B cell (primary cell): ENCODE measurements at regions not wholly inside any gene's neighbourhood (a gene's known extent, or its start where the extent isn't known, plus 50 kb on each side); places are given as distances from the start of the nearest gene placed in this dataset.

Experiments
- ATAC-seq: fragments of 200-7000 bp; cut with Tn5 transposase; one replicate; pipeline ENCODE4 v1.10.0; 2021; ENCODE audit warnings: low read depth, mild to moderate bottlenecking, moderate number of reproducible peaks, moderate library complexity
- CTCF ChIA-PET: fragments of 350-600 bp; sonication (Branson Sonifier 250); formaldehyde crosslinking; loops from one replicate; lab custom pipeline; 2021; ENCODE audit warnings: antibody characterized with exemption, inconsistent platforms; lab: Charles Lee
- POLR2A ChIA-PET: fragments of 350-600 bp; sonication (Branson Sonifier 250); formaldehyde crosslinking; loops from one replicate; lab custom pipeline; 2021; ENCODE audit warnings: antibody characterized with exemption; lab: Charles Lee
- DNase-seq: peaks from one replicate; pipeline ENCODE4 v3.0.0; 2013
- H2AFZ ChIP-seq: 2 replicates; pipeline ENCODE4 v1.6.1; 2012; ENCODE audit warnings: mild to moderate bottlenecking, low read depth, low read length; ENCODE audit not compliant: insufficient read depth, poor library complexity, severe bottlenecking
- H3K27ac ChIP-seq, 2 donors: 1 replicate in 1 of 2; 2 replicates in 1 of 2; pipeline ENCODE4 v1.5.1; 2012 to 2013; ENCODE audit warnings: low read length in 2 of 2, mild to moderate bottlenecking in 2 of 2, moderate library complexity in 1 of 2
- H3K27me3 ChIP-seq, 4 experiments: fragments of 200-600 bp in 1 of 4; sonication (generic) in 1 of 4; replicated peaks in 1 of 4; 1 replicate in 2 of 4; 2 replicates in 2 of 4; pipeline versions ENCODE4 v1.6.1 to v1.7.0; 2013 to 2016; ENCODE audit warnings: low read length in 3 of 4, mild to moderate bottlenecking in 2 of 4, mixed read lengths in 1 of 4, moderate library complexity in 1 of 4; ENCODE audit not compliant: insufficient read depth in 4 of 4, control insufficient read depth in 3 of 4; ENCODE audit errors: control extremely low read depth in 1 of 4
- H3K36me3 ChIP-seq, 2 experiments: replicated peaks in 1 of 2; 1 replicate in 1 of 2; 2 replicates in 1 of 2; pipeline versions ENCODE4 v1.6.1 to v1.7.1; 2013; ENCODE audit warnings: low read length in 1 of 2; ENCODE audit not compliant: insufficient read depth in 2 of 2, control insufficient read depth in 1 of 2; ENCODE audit errors: control extremely low read depth in 1 of 2, extremely low read depth in 1 of 2
- H3K4me1 ChIP-seq, 2 donors: fragments of 200-600 bp in 1 of 2; sonication (generic) in 1 of 2; 1 replicate in 1 of 2; 2 replicates in 1 of 2; pipeline versions ENCODE4 v1.5.1 to v1.6.1; 2013 to 2017; ENCODE audit warnings: low read length in 2 of 2; ENCODE audit not compliant: control insufficient read depth in 2 of 2, insufficient read depth in 2 of 2
- H3K4me2 ChIP-seq: replicated peaks from 2 replicates; pipeline ENCODE3; 2012; ENCODE audit warnings: mild to moderate bottlenecking, low read depth, low read length; ENCODE audit not compliant: poor library complexity, severe bottlenecking
- H3K4me3 ChIP-seq, 5 experiments: fragments of 200-600 bp in 1 of 5; sonication (generic) in 1 of 5; 1 replicate in 3 of 5; 2 replicates in 2 of 5; pipeline versions ENCODE4 v1.5.1 to v1.7.0; 2011 to 2016; ENCODE audit warnings: low read length in 4 of 5, mild to moderate bottlenecking in 4 of 5, low read depth in 2 of 5, control low read depth in 1 of 5, moderate library complexity in 1 of 5; ENCODE audit not compliant: insufficient read depth in 1 of 5; ENCODE audit errors: control extremely low read depth in 1 of 5, extremely low read depth in 1 of 5
- H3K79me2 ChIP-seq: fragments of 200-600 bp; sonication (generic); one replicate; pipeline ENCODE4 v1.6.0; 2016; ENCODE audit warnings: low read length; ENCODE audit not compliant: control insufficient read depth, insufficient read depth
- H3K9ac ChIP-seq: fragments of 200-600 bp; sonication (generic); 2 replicates; pipeline ENCODE4 v1.6.1; 2017; ENCODE audit warnings: mild to moderate bottlenecking, low read length, moderate library complexity
- H3K9me3 ChIP-seq, 3 donors: one replicate each; pipeline versions ENCODE4 v1.6.1 to v1.7.1; 2013; ENCODE audit warnings: low read length in 2 of 3; ENCODE audit not compliant: control insufficient read depth in 2 of 3, insufficient read depth in 1 of 3; ENCODE audit errors: control extremely low read depth in 1 of 3
- H4K20me1 ChIP-seq: 2 replicates; pipeline ENCODE4 v1.6.0; 2012; ENCODE audit warnings: mild to moderate bottlenecking, low read length; ENCODE audit not compliant: insufficient read depth, control insufficient read depth, poor library complexity, severe bottlenecking
- H3K27ac Mint-ChIP-seq: one replicate; pipeline ENCODE4 v1.8.0; 2021; ENCODE audit warnings: mixed read lengths
- H3K27me3 Mint-ChIP-seq: one replicate; pipeline ENCODE4 v1.8.0; 2021; ENCODE audit warnings: mixed read lengths
- H3K4me1 Mint-ChIP-seq: one replicate; pipeline ENCODE4 v1.8.0; 2021; ENCODE audit warnings: mixed read lengths
- H3K4me3 Mint-ChIP-seq: one replicate; pipeline ENCODE4 v1.8.0; 2021; ENCODE audit warnings: mixed read lengths
- H3K9me3 Mint-ChIP-seq: one replicate; pipeline ENCODE4 v1.8.0; 2022; ENCODE audit warnings: mixed read lengths; ENCODE audit not compliant: insufficient read depth
- EZH2 ChIP-seq: IDR thresholded peaks from 2 replicates; pipeline ENCODE4 v1.6.1; 2012; ENCODE audit warnings: borderline replicate concordance, low read depth, mild to moderate bottlenecking, moderate library complexity, low read length; ENCODE audit not compliant: insufficient read depth, poor library complexity, severe bottlenecking
- WGBS: methylation state at CpG from one replicate; pipeline ENCODE4 v1.1.5; 2013; ENCODE audit warnings: missing lambda C conversion rate; ENCODE audit not compliant: insufficient coverage; 5-methylcytosine and 5-hydroxymethylcytosine counted together
- intact Hi-C: fragments of 100-400 bp; cut with micrococcal nuclease; formaldehyde crosslinking; loops from one replicate; pipeline ENCODE4 v1.10.0; 2022
- TF ChIP-seq, protein P1 (sequence below): fragments of 200-600 bp; IDR thresholded peaks from one replicate; pipeline ENCODE4 v1.8.0; 2022; ENCODE audit warnings: antibody characterized with exemption, mild to moderate bottlenecking

DNA sequence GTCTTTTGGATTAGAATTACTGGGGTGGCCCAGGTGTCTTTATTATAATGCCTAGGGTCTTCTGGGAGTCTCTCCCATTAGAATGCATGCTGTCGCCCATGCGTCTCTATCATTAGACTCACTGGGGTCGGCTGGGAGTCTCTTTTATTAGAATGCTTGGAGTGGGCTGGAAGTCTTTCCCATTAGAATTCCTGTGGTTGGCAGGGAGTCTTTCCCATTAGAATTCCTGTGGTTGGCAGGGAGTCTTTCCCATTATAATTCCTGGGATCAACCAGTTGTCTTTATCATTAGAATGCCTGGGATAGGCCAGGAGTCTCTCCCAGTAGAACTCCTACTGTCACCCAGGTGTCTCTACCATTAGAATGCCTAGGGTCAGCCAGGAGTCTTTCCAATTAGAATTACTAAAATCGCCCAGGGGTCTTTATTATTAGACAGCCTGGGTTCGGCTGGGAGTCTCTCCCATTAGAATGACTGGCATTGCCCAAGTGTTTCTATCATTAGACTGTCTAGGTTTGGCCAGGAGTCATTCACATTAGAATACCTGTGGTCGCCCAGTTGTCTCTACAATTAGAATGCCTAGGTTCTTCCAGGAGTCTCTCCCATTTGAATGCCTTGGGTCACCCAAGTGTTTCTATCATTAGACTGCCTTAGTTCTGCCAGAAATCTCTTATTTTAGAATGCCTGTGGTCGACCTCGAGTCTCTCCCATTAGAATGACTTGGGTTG lies 1558.5 kb downstream of the UQCRFS1 start:
- Histone ChIP-seq H2AFZ (no peak overlapping the region), H3K9me3 (peaks cover 7 to 29% (median 26%) of the 10 kb centered on the region in 3 donors), H3K36me3 (no peaks in the 10 kb centered on the region), H3K4me2 (no peak overlapping the region), H3K27ac (no peak overlapping the region), H3K79me2 (no peaks in the 10 kb centered on the region), H3K4me1 (no peaks in the 10 kb centered on the region), H4K20me1 (no peaks in the 10 kb centered on the region), H3K27me3 (no peaks in the 10 kb centered on the region), H3K4me3 (no peak overlapping the region), H3K9ac (no peak overlapping the region)
- DNase-seq (no peak), ATAC-seq (no peak)
- Mint-ChIP-seq H3K4me1 (no peaks in the 10 kb centered on the region), H3K4me3 (no peak overlapping the region), H3K27ac (no peak overlapping the region), H3K27me3 (no peaks in the 10 kb centered on the region), H3K9me3 (peaks cover 13% of the 10 kb centered on the region)
- POLR2A ChIA-PET: no interaction called here
- intact Hi-C loops: no loop called here
- CTCF ChIA-PET: no interaction called here
- WGBS: 64% methylated on average over 6 of the region's 8 CpGs
- TF ChIP-seq, protein P1, sequence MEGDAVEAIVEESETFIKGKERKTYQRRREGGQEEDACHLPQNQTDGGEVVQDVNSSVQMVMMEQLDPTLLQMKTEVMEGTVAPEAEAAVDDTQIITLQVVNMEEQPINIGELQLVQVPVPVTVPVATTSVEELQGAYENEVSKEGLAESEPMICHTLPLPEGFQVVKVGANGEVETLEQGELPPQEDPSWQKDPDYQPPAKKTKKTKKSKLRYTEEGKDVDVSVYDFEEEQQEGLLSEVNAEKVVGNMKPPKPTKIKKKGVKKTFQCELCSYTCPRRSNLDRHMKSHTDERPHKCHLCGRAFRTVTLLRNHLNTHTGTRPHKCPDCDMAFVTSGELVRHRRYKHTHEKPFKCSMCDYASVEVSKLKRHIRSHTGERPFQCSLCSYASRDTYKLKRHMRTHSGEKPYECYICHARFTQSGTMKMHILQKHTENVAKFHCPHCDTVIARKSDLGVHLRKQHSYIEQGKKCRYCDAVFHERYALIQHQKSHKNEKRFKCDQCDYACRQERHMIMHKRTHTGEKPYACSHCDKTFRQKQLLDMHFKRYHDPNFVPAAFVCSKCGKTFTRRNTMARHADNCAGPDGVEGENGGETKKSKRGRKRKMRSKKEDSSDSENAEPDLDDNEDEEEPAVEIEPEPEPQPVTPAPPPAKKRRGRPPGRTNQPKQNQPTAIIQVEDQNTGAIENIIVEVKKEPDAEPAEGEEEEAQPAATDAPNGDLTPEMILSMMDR: no peak
- no peak for TF ChIP-seq EZH2

DNA sequence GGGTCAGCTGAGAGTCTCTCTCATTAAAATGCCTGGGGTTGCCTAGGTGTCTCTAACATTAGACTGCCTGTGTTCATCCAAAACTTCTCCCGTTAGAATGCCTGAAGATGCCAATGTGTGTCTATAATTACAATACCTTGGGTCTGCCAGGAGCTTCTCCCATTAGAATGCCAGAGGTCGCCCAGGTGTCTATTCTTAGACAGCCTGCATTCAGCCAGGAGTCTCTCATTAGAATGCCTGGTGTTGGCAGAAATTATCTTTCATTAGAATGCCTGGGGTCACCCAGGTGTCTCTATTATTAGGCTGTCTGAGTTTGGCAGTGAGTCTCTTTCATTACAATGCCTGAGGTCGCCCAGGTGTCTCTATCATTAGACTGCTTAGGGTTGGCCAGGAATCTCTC lies 1560.2 kb downstream of the UQCRFS1 start:
- Histone ChIP-seq H3K4me1 (no peaks in the 10 kb centered on the region), H4K20me1 (no peaks in the 10 kb centered on the region), H2AFZ (no peak overlapping the region), H3K4me2 (no peak overlapping the region), H3K79me2 (no peaks in the 10 kb centered on the region), H3K27me3 (no peaks in the 10 kb centered on the region), H3K9me3 (peaks cover 0 to 20% (median 11%) of the 10 kb centered on the region in 3 donors), H3K36me3 (no peaks in the 10 kb centered on the region), H3K9ac (no peak overlapping the region), H3K4me3 (no peak overlapping the region), H3K27ac (no peak overlapping the region)
- no peaks in the 10 kb centered on the region for H3K4me1 Mint-ChIP-seq
- H3K27me3 Mint-ChIP-seq: no peaks in the 10 kb centered on the region
- H3K4me3 Mint-ChIP-seq: no peak overlapping the region
- no peak for ATAC-seq
- TF ChIP-seq, protein P1: no peak
- TF ChIP-seq EZH2: no peak
- H3K9me3 Mint-ChIP-seq: peaks cover 13% of the 10 kb centered on the region
- ChIA-PET POLR2A (no interaction called here), CTCF (no interaction called here)
- H3K27ac Mint-ChIP-seq: no peak overlapping the region
- intact Hi-C loops: no loop called here
- WGBS: 33% methylated on average over 3 of the region's 3 CpGs
- DNase-seq: no peak
